Mesendoderm (in vitro differentiated cells): ENCODE measurements at regions not wholly inside any gene's neighbourhood (a gene's known extent, or its start where the extent isn't known, plus 50 kb on each side); places are given as distances from the start of the nearest gene placed in this dataset.

Experiments
- DNase-seq: peaks from one replicate; pipeline ENCODE4 v3.0.0; 2013
- H2AK5ac ChIP-seq: 2 replicates; pipeline ENCODE4 v1.6.1; 2013; ENCODE audit warnings: low read length, inconsistent platforms
- H2BK120ac ChIP-seq: 2 replicates; pipeline ENCODE4 v1.6.1; 2013; ENCODE audit warnings: low read depth, mild to moderate bottlenecking, low read length, moderate library complexity, mixed read lengths
- H2BK15ac ChIP-seq: replicated peaks from 2 replicates; pipeline ENCODE4 v1.6.1; 2013; ENCODE audit warnings: low read depth, mild to moderate bottlenecking, moderate library complexity
- H2BK5ac ChIP-seq: 2 replicates; pipeline ENCODE4 v1.6.1; 2013; ENCODE audit warnings: low read length, inconsistent platforms
- H3K18ac ChIP-seq: 2 replicates; pipeline ENCODE4 v1.6.1; 2013; ENCODE audit warnings: mild to moderate bottlenecking, low read length, mixed read lengths
- H3K23ac ChIP-seq: one replicate; pipeline ENCODE4 v1.6.1; 2013; ENCODE audit warnings: low read length
- H3K27ac ChIP-seq: 2 replicates; pipeline ENCODE4 v1.5.1; 2013; ENCODE audit warnings: low read depth, mild to moderate bottlenecking, inconsistent platforms, low read length, moderate library complexity
- H3K27me3 ChIP-seq: 2 replicates; pipeline ENCODE4 v1.6.1; 2013; ENCODE audit warnings: low read length, control low read depth, mild to moderate bottlenecking, inconsistent platforms; ENCODE audit not compliant: insufficient read depth, poor library complexity
- H3K36me3 ChIP-seq: 2 replicates; pipeline ENCODE4 v1.6.1; 2013; ENCODE audit warnings: low read length, inconsistent platforms; ENCODE audit not compliant: control insufficient read depth, insufficient read depth
- H3K4ac ChIP-seq: one replicate; pipeline ENCODE4 v1.6.1; 2013; ENCODE audit warnings: low read depth, mild to moderate bottlenecking, low read length, moderate library complexity
- H3K4me1 ChIP-seq: 2 replicates; pipeline ENCODE4 v1.6.1; 2013; ENCODE audit warnings: low read depth, low read length, inconsistent platforms; ENCODE audit not compliant: control insufficient read depth
- H3K4me2 ChIP-seq: 2 replicates; pipeline ENCODE4 v1.6.1; 2013; ENCODE audit warnings: low read length
- H3K4me3 ChIP-seq: 2 replicates; pipeline ENCODE4 v1.5.1; 2013; ENCODE audit warnings: mild to moderate bottlenecking, low read length
- H3K56ac ChIP-seq: one replicate; pipeline ENCODE4 v1.6.1; 2013; ENCODE audit warnings: low read length
- H3K79me1 ChIP-seq: 2 replicates; pipeline ENCODE4 v1.6.1; 2013; ENCODE audit warnings: low read length, inconsistent platforms
- H3K79me2 ChIP-seq: 2 replicates; pipeline ENCODE4 v1.6.1; 2013; ENCODE audit warnings: mild to moderate bottlenecking, low read length; ENCODE audit not compliant: control insufficient read depth, insufficient read depth
- H3K9ac ChIP-seq: 2 replicates; pipeline ENCODE4 v1.6.1; 2013; ENCODE audit warnings: low read length, inconsistent platforms
- H4K5ac ChIP-seq: one replicate; pipeline ENCODE4 v1.6.1; 2013; ENCODE audit warnings: low read length
- H4K8ac ChIP-seq: one replicate; pipeline ENCODE4 v1.6.1; 2013; ENCODE audit warnings: low read depth, mild to moderate bottlenecking, control low read depth, low read length, moderate library complexity
- WGBS: extraction: QIAGEN DNeasy Blood & Tissue Kit; methylation state at CpG from one replicate; pipeline ENCODE4 v1.1.7; 2013; ENCODE audit warnings: low lambda C conversion rate, missing lambda C conversion rate; ENCODE audit not compliant: insufficient coverage; ENCODE audit errors: extremely low coverage; 5-methylcytosine and 5-hydroxymethylcytosine counted together

GRCh38 chr2:158732573-158733429, 62.3 kb upstream of the DAPL1 start:
- H2BK120ac ChIP-seq, result no peak overlapping the region
- H3K27ac ChIP-seq, result no peak overlapping the region
- no peak overlapping the region for H3K4me3 ChIP-seq
- H3K56ac ChIP-seq, result no peak overlapping the region
- H4K5ac ChIP-seq, result no peak overlapping the region
- no peak overlapping the region for H4K8ac ChIP-seq
- H3K79me1 ChIP-seq, result no peaks in the 10 kb centered on the region
- no peak overlapping the region for H3K9ac ChIP-seq
- H3K4me1 ChIP-seq, result no peaks in the 10 kb centered on the region
- WGBS, result no CpG with 5 or more reads among the region's 5 CpGs
- no peaks in the 10 kb centered on the region for H3K79me2 ChIP-seq
- no peak overlapping the region for H2AK5ac ChIP-seq
- no peak for DNase-seq
- no peaks in the 10 kb centered on the region for H3K36me3 ChIP-seq
- H2BK15ac ChIP-seq, result no peak overlapping the region
- no peak overlapping the region for H3K4ac ChIP-seq
- H3K4me2 ChIP-seq, result no peak overlapping the region
- H3K23ac ChIP-seq, result no peak overlapping the region
- H2BK5ac ChIP-seq, result no peak overlapping the region
- no peak overlapping the region for H3K18ac ChIP-seq
- no peaks in the 10 kb centered on the region for H3K27me3 ChIP-seq

GRCh38 chr2:158733430-158733755, 61.7 kb upstream of the DAPL1 start:
- Histone ChIP-seq H3K36me3 (no peaks in the 10 kb centered on the region), H2BK120ac (no peak overlapping the region), H3K4me2 (no peak overlapping the region), H3K56ac (no peak overlapping the region), H3K4me3 (no peak overlapping the region), H4K8ac (no peak overlapping the region), H2BK15ac (no peak overlapping the region), H2AK5ac (no peak overlapping the region), H3K27ac (no peak overlapping the region), H2BK5ac (no peak overlapping the region), H3K4ac (no peak overlapping the region), H3K18ac (no peak overlapping the region), H3K4me1 (no peaks in the 10 kb centered on the region), H3K79me2 (no peaks in the 10 kb centered on the region), H4K5ac (no peak overlapping the region), H3K9ac (no peak overlapping the region), H3K23ac (no peak overlapping the region), H3K27me3 (no peaks in the 10 kb centered on the region), H3K79me1 (no peaks in the 10 kb centered on the region)
- DNase-seq, result no peak
- WGBS, result no CpG with 5 or more reads among the region's 7 CpGs

GRCh38 chr2:158734442-158734841, 60.7 kb upstream of the DAPL1 start:
- no peak overlapping the region for H3K56ac ChIP-seq
- H3K27ac ChIP-seq, result no peak overlapping the region
- H3K4me1 ChIP-seq, result no peaks in the 10 kb centered on the region
- H3K23ac ChIP-seq, result no peak overlapping the region
- H4K5ac ChIP-seq, result no peak overlapping the region
- no peak overlapping the region for H3K9ac ChIP-seq
- H3K18ac ChIP-seq, result no peak overlapping the region
- no peaks in the 10 kb centered on the region for H3K79me1 ChIP-seq
- no peaks in the 10 kb centered on the region for H3K27me3 ChIP-seq
- no peaks in the 10 kb centered on the region for H3K79me2 ChIP-seq
- H3K4me3 ChIP-seq, result no peak overlapping the region
- H2BK120ac ChIP-seq, result no peak overlapping the region
- H4K8ac ChIP-seq, result no peak overlapping the region
- H3K4me2 ChIP-seq, result no peak overlapping the region
- WGBS, result no CpG with 5 or more reads among the region's 7 CpGs
- no peaks in the 10 kb centered on the region for H3K36me3 ChIP-seq
- H2BK5ac ChIP-seq, result no peak overlapping the region
- H2BK15ac ChIP-seq, result no peak overlapping the region
- no peak overlapping the region for H3K4ac ChIP-seq
- H2AK5ac ChIP-seq, result no peak overlapping the region
- DNase-seq, result no peak

GRCh38 chr2:158735822-158736580, 59.1 kb upstream of the DAPL1 start:
- WGBS, result no CpG with 5 or more reads among the region's 5 CpGs
- H3K56ac ChIP-seq, result no peak overlapping the region

GRCh38 chr2:158738363-158738762, 56.8 kb upstream of the DAPL1 start:
- Histone ChIP-seq H3K9ac (no peak overlapping the region), H3K36me3 (no peaks in the 10 kb centered on the region), H2BK120ac (no peak overlapping the region), H3K79me2 (no peaks in the 10 kb centered on the region), H4K8ac (no peak overlapping the region), H3K23ac (no peak overlapping the region), H2AK5ac (no peak overlapping the region), H4K5ac (no peak overlapping the region), H3K4me2 (no peak overlapping the region), H3K18ac (no peak overlapping the region), H3K4me3 (no peak overlapping the region), H3K79me1 (no peaks in the 10 kb centered on the region), H2BK5ac (no peak overlapping the region), H3K4me1 (no peaks in the 10 kb centered on the region), H3K27me3 (no peaks in the 10 kb centered on the region), H3K27ac (no peak overlapping the region), H3K4ac (no peak overlapping the region), H3K56ac (no peak overlapping the region), H2BK15ac (no peak overlapping the region)
- no CpG with 5 or more reads among the region's 5 CpGs for WGBS
- no peak for DNase-seq

More at GRCh38 chr2:158735822-158736580, 59.1 kb upstream of the DAPL1 start:
- DNase-seq, result no peak
- Histone ChIP-seq H3K23ac (no peak overlapping the region), H3K4ac (no peak overlapping the region), H2BK15ac (no peak overlapping the region), H3K9ac (no peak overlapping the region), H3K27ac (no peak overlapping the region), H2BK5ac (no peak overlapping the region), H3K79me1 (no peaks in the 10 kb centered on the region), H3K4me1 (no peaks in the 10 kb centered on the region), H3K4me2 (no peak overlapping the region), H4K8ac (no peak overlapping the region), H3K18ac (no peak overlapping the region), H2AK5ac (no peak overlapping the region), H3K4me3 (no peak overlapping the region), H3K79me2 (no peaks in the 10 kb centered on the region), H4K5ac (no peak overlapping the region), H3K36me3 (no peaks in the 10 kb centered on the region), H2BK120ac (no peak overlapping the region), H3K27me3 (no peaks in the 10 kb centered on the region)
